Hematopoietic multipotent progenitor cell (in vitro differentiated cells): ENCODE measurements at regions not wholly inside any gene's neighbourhood (a gene's known extent, or its start where the extent isn't known, plus 50 kb on each side); places are given as distances from the start of the nearest gene placed in this dataset.
A peak's percentile ranks its signal among the peaks of the same experiment; 100 is the strongest.
"Not testable (repeated sequence)": the region's sequence is repeated elsewhere in the genome, so short reads cannot be mapped to it uniquely, and the experiment has no call there.

Source experiments
- DNase-seq, 3 donors: peaks; one replicate each; pipeline ENCODE4 v3.0.0-alpha.2; 2011 to 2015; ENCODE audit warnings: low read depth in 2 of 3, low spot score in 2 of 3

DNA sequence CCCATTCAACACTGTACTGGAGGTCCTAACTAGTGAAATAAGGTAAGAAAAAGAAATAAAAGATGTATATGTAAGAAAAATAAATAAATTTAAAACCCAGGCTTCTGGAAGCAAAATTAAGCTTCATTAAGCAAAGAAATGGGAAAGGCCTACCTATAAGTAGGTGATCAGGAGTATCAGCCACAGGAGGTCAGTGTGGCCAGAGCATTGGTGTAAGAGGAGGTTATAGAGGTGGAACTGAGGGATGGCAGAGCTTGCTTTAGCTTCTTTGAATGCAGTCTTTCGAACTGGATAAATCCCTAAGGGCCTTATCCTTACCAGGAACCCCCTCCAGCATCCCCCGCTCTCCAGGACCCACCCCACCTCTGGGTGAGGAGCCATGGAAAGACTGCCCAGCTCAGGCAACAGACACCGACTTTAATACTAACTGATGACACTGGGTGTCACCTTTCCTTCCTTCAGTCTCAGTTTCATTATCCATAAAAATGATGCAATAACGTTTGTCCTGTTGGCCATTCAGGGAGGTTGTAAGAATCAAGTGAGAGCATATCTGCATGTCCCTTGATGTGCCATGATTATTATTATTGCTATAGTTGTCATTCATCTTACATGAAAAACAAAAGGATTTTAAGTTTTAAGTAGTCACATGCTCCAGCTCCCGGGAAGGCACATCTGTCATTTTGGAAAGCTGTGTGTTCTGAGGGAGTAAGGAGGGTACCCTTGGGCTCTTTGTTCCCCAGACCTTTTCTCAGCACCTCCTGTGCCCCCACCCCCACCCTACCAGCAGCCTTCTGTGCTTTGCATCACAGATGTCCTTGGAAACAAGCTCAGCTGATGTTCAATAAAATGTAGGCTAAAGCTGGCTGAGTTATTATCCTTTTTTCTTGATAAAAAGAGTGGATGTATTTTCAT, 50.8 kb upstream of the CTNNA1 start:
- DNase-seq = no peak

DNA sequence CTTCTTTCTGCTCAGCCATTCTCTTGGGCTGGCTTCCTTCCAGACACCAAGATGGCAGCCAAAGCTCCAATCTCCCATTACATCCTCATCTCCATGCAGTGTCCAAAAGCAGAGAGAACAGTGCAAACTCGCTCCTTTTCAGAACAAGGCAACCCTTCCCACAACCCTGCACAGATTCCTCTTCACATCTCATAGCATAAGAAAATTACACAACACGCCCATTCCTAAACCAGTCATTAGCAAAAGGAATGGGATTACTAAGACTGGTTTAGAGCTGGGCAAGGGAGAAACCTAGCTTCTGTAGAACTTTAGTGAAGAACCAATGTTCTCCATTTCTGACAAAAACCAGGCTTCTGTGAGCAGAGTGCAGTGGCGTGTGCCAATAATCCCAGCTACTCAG, 51.5 kb upstream of the CTNNA1 start:
- DNase-seq = no peak

GRCh38 chr5:138700581-138701362, 52.5 kb upstream of the CTNNA1 start:
- DNase-seq = no peak

DNA sequence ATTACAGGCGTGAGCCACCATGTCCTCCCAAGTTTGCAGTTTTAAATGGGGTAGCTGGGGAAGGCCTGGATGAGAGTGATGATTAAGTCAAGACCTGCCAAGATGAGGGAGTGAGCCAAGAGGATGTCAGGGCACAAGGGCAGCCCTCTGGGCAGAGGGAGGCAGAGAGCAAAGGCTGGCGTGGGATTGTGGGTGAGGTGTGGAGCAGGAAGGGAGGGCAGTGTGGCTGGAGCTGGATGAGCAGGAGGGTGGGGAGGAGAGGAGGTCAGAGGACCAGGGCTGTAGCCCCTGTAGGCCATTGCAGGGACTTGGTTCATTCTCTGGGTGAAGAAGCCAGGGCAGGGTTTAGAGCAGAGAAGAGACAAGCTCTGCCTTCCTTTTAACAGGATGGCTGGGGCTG, 53.7 kb upstream of the CTNNA1 start:
- DNase-seq = no peak

GRCh38 chr5:138698713-138699112, 54.5 kb upstream of the CTNNA1 start:
- DNase-seq = no peak

- no peak for DNase-seq
Observed at GRCh38 chr5:138697720-138698360, 55.4 kb upstream of the CTNNA1 start.

GRCh38 chr5:138696501-138696900, 56.7 kb upstream of the CTNNA1 start:
- DNase-seq = no peak

GRCh38 chr5:138695781-138696180, 57.4 kb upstream of the CTNNA1 start:
- DNase-seq = no peak

DNA sequence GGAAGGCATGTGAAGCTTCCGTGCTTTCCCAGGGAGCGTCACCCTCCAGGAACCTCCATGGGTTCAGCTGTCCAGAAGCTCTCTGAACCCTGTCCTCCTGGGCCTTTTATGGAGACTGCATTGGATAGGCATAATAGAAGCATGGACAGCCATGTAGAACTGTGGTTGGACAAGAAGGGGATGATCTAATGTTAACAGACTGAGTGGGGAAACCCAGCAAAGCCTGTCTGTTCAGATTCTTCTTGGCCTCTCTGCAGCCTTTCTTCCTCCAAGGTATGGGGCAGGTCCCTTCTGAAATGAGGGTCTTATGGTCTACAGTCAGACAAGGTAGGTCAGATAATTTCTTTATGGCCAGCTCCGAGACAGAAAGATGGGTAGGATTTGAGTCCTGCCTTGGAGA, 59.1 kb upstream of the CTNNA1 start:
- DNase-seq = no peak

GRCh38 chr5:138692370-138692769, 60.9 kb upstream of the CTNNA1 start:
- DNase-seq = no peak

GRCh38 chr5:138686668-138687067, 66.6 kb upstream of the CTNNA1 start:
- DNase-seq = no peak

GRCh38 chr5:138685193-138685745, 68.0 kb upstream of the CTNNA1 start:
- no peak for DNase-seq

DNA sequence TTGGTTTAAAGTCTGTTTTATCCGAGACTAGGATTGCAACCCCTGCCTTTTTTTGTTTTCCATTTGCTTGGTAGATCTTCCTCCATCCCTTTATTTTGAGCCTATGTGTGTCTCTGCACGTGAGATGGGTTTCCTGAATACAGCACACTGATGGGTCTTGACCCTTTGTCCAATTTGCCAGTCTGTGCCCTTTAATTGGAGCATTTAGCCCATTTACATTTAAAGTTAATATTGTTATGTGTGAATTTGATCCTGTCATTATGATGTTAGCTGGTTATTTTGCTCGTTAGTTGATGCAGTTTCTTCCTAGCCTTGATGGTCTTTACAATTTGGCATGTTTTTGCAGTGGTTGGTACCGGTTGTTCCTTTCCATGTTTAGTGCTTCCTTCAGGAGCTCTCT, 70.8 kb upstream of the CTNNA1 start:
- not testable (repeated sequence) for DNase-seq

- DNase-seq = not testable (repeated sequence)
Observed at GRCh38 chr5:138678826-138679225, 74.4 kb upstream of the CTNNA1 start.

- DNase-seq = no peak
Observed at GRCh38 chr5:138677782-138678181, 75.4 kb upstream of the CTNNA1 start.

DNA sequence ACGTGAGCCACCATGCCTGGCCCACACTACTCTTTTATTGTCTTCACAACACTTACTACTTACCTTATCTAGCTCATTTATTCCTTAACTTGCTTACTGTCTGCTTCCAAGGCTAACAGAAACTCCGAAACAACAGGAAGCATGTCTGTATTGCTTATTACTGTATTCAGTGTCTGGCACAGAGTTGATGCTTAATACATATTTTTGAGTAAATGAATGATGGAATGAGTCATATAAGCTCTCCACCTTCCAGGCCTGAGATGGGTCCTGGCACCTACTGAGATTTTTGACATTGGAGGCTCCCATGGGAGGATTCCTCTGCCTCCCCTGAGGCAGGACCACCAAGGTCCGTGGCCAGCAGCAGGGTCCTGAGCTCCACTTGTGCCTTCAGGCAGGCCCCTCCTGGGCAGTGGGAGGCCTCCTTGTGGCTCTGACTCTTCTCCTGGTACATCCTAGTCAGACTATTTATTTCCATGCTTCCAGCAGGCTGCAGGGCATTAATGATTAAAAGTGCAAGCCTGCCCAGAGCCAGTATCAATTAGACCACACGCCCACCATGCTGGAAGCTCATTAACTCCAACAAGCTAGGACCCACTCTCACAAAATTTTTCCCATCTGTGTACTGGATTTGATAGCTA, 76.5 kb upstream of the CTNNA1 start:
- no peak for DNase-seq

DNA sequence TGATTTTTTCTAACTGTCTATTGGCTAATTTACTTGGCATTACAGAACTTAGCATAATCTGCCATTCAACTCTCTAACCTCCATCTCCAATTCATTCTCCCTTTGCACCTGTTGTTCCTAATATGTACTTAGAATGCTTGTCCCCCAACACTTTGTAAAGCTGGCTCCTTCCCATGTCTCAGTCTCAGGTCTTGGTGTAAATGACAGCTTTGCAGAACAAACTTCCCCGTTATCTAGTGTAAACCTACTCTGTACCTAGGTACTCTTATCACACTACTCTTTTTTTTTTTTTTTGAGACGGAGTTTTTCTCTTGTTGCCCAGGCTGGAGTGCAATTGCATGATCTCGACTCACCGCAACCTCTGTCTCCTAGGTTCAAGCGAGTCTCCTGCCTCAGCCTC, 77.2 kb upstream of the CTNNA1 start:
- DNase-seq = no peak

- DNase-seq = peak in 1 of 3 donors; percentile 50
Observed at GRCh38 chr5:138668451-138669380, 84.5 kb upstream of the CTNNA1 start.

GRCh38 chr5:138667782-138668331, 85.4 kb upstream of the CTNNA1 start:
- DNase-seq = not testable (repeated sequence)
